ENCODE measurements at regions not wholly inside any gene's neighbourhood (a gene's known extent, or its start where the extent isn't known, plus 50 kb on each side); places are given as distances from the start of the nearest gene placed in this dataset.
A peak's percentile ranks its signal among the peaks of the same experiment; 100 is the strongest.

GRCh38 chr4:106494066-106494465 is 125.5 kb upstream of the GIMD1 start:
- no peak for DNase-seq (ENCODE audit: low read depth in 1 of 2, low spot score in 2 of 2)
- Histone ChIP-seq H3K9me3 (replicated peaks) (no peaks in the 10 kb centered on the region), H3K27me3 (replicated peaks) (no peaks in the 10 kb centered on the region), H3K36me3 (no peaks in the 10 kb centered on the region), H3K4me3 (no peak overlapping the region), H3K4me1 (replicated peaks) (no peaks in the 10 kb centered on the region), H3K27ac (no peak overlapping the region)

- no peak overlapping the region for H3K27ac ChIP-seq
- no peaks in the 10 kb centered on the region for H3K4me1 ChIP-seq (replicated peaks)
- no peak for DNase-seq (ENCODE audit: low read depth in 1 of 2, low spot score in 2 of 2)
- H3K9me3 ChIP-seq (replicated peaks), result no peaks in the 10 kb centered on the region
- H3K27me3 ChIP-seq (replicated peaks), result no peaks in the 10 kb centered on the region
- no peaks in the 10 kb centered on the region for H3K36me3 ChIP-seq
- H3K4me3 ChIP-seq, result no peak overlapping the region
Measured at GRCh38 chr4:106493086-106493485, 124.5 kb upstream of the GIMD1 start.

- no peaks in the 10 kb centered on the region for H3K9me3 ChIP-seq (replicated peaks)
- no peak overlapping the region for H3K27ac ChIP-seq
- DNase-seq (ENCODE audit: low read depth in 1 of 2, low spot score in 2 of 2), result peak in 1 of 2 experiments; percentile 9
- H3K4me3 ChIP-seq, result no peak overlapping the region
- no peaks in the 10 kb centered on the region for H3K36me3 ChIP-seq
- H3K27me3 ChIP-seq (replicated peaks), result no peaks in the 10 kb centered on the region
- 0 out of 2 replicates have a peak, but pooled peaks cover 4% of the 10 kb centered on the region for H3K4me1 ChIP-seq (replicated peaks)
Measured at GRCh38 chr4:106486533-106486932, 118.0 kb upstream of the GIMD1 start.

GRCh38 chr4:106481801-106482200 is 113.2 kb upstream of the GIMD1 start:
- Histone ChIP-seq H3K27me3 (replicated peaks) (no peaks in the 10 kb centered on the region), H3K4me1 (replicated peaks) (0 out of 2 replicates have a peak, but pooled peaks cover 4% of the 10 kb centered on the region), H3K9me3 (replicated peaks) (no peaks in the 10 kb centered on the region), H3K4me3 (no peak overlapping the region), H3K27ac (no peak overlapping the region), H3K36me3 (no peaks in the 10 kb centered on the region)
- DNase-seq (ENCODE audit: low read depth in 1 of 2, low spot score in 2 of 2), result no peak

- Histone ChIP-seq H3K27ac (no peak overlapping the region), H3K4me1 (replicated peaks) (no peaks in the 10 kb centered on the region), H3K9me3 (replicated peaks) (no peaks in the 10 kb centered on the region), H3K4me3 (no peak overlapping the region), H3K36me3 (no peaks in the 10 kb centered on the region), H3K27me3 (replicated peaks) (no peaks in the 10 kb centered on the region)
- no peak for DNase-seq (ENCODE audit: low read depth in 1 of 2, low spot score in 2 of 2)
Measured at GRCh38 chr4:106478152-106478551, 109.6 kb upstream of the GIMD1 start.

- DNase-seq (ENCODE audit: low read depth in 1 of 2, low spot score in 2 of 2), result no peak
Measured at GRCh38 chr4:106476741-106477140, 108.2 kb upstream of the GIMD1 start.

GRCh38 chr4:106473515-106473914 is 104.9 kb upstream of the GIMD1 start:
- H3K27me3 ChIP-seq (replicated peaks), result no peaks in the 10 kb centered on the region

More at GRCh38 chr4:106476741-106477140, 108.2 kb upstream of the GIMD1 start:
- H3K4me3 ChIP-seq, result no peak overlapping the region
- no peak overlapping the region for H3K27ac ChIP-seq
- no peaks in the 10 kb centered on the region for H3K27me3 ChIP-seq (replicated peaks)
- no peaks in the 10 kb centered on the region for H3K36me3 ChIP-seq
- no peaks in the 10 kb centered on the region for H3K9me3 ChIP-seq (replicated peaks)
- no peaks in the 10 kb centered on the region for H3K4me1 ChIP-seq (replicated peaks)

GRCh38 chr4:106471151-106471550 is 102.6 kb upstream of the GIMD1 start:
- no peaks in the 10 kb centered on the region for H3K4me1 ChIP-seq (replicated peaks)

More at GRCh38 chr4:106473515-106473914, 104.9 kb upstream of the GIMD1 start:
- DNase-seq (ENCODE audit: low read depth in 1 of 2, low spot score in 2 of 2), result no peak
- Histone ChIP-seq H3K4me1 (replicated peaks) (no peaks in the 10 kb centered on the region), H3K4me3 (no peak overlapping the region), H3K36me3 (no peaks in the 10 kb centered on the region), H3K9me3 (replicated peaks) (no peaks in the 10 kb centered on the region), H3K27ac (no peak overlapping the region)

GRCh38 chr4:106463622-106464021 is 95.0 kb upstream of the GIMD1 start:
- H3K4me3 ChIP-seq, result no peak overlapping the region
- no peaks in the 10 kb centered on the region for H3K4me1 ChIP-seq (replicated peaks)
- no peaks in the 10 kb centered on the region for H3K27me3 ChIP-seq (replicated peaks)
- no peak for DNase-seq (ENCODE audit: low read depth in 1 of 2, low spot score in 2 of 2)
- no peak overlapping the region for H3K27ac ChIP-seq
- no peaks in the 10 kb centered on the region; the same call in 1 of the 2 replicates for H3K9me3 ChIP-seq (replicated peaks)
- H3K36me3 ChIP-seq, result no peaks in the 10 kb centered on the region

More at GRCh38 chr4:106471151-106471550, 102.6 kb upstream of the GIMD1 start:
- Histone ChIP-seq H3K27ac (no peak overlapping the region), H3K4me3 (no peak overlapping the region), H3K9me3 (replicated peaks) (no peaks in the 10 kb centered on the region), H3K36me3 (no peaks in the 10 kb centered on the region), H3K27me3 (replicated peaks) (no peaks in the 10 kb centered on the region)
- DNase-seq (ENCODE audit: low read depth in 1 of 2, low spot score in 2 of 2), result no peak

- no peaks in the 10 kb centered on the region for H3K27me3 ChIP-seq (replicated peaks)
- H3K36me3 ChIP-seq, result no peaks in the 10 kb centered on the region
- no peak overlapping the region for H3K4me3 ChIP-seq
Measured at GRCh38 chr4:106454581-106454980, 86.0 kb upstream of the GIMD1 start.

GRCh38 chr4:106454021-106454420 is 85.4 kb upstream of the GIMD1 start:
- Histone ChIP-seq H3K4me1 (replicated peaks) (no peaks in the 10 kb centered on the region), H3K36me3 (no peaks in the 10 kb centered on the region), H3K9me3 (replicated peaks) (no peaks in the 10 kb centered on the region), H3K27ac (no peak overlapping the region), H3K27me3 (replicated peaks) (no peaks in the 10 kb centered on the region), H3K4me3 (no peak overlapping the region)
- no peak for DNase-seq (ENCODE audit: low read depth in 1 of 2, low spot score in 2 of 2)

More at GRCh38 chr4:106454581-106454980, 86.0 kb upstream of the GIMD1 start:
- Histone ChIP-seq H3K27ac (no peak overlapping the region), H3K4me1 (replicated peaks) (no peaks in the 10 kb centered on the region), H3K9me3 (replicated peaks) (no peaks in the 10 kb centered on the region)
- DNase-seq (ENCODE audit: low read depth in 1 of 2, low spot score in 2 of 2), result no peak

- peaks cover 7% of the 10 kb centered on the region; the same call in 1 of the 2 replicates for H3K9me3 ChIP-seq (replicated peaks)
- no peak for DNase-seq (ENCODE audit: low read depth in 1 of 2, low spot score in 2 of 2)
- no peak overlapping the region for H3K4me3 ChIP-seq
- no peak overlapping the region for H3K27ac ChIP-seq
- no peaks in the 10 kb centered on the region for H3K27me3 ChIP-seq (replicated peaks)
- H3K36me3 ChIP-seq, result no peaks in the 10 kb centered on the region
- no peaks in the 10 kb centered on the region for H3K4me1 ChIP-seq (replicated peaks)
Measured at GRCh38 chr4:106451091-106451490, 82.5 kb upstream of the GIMD1 start.

- no peak overlapping the region for H3K4me3 ChIP-seq
- H3K27ac ChIP-seq, result no peak overlapping the region
- H3K4me1 ChIP-seq (replicated peaks), result peaks cover 3% of the 10 kb centered on the region
- no peak for DNase-seq (ENCODE audit: low read depth in 1 of 2, low spot score in 2 of 2)
- no peaks in the 10 kb centered on the region for H3K36me3 ChIP-seq
- H3K27me3 ChIP-seq (replicated peaks), result no peaks in the 10 kb centered on the region
- peaks cover 9% of the 10 kb centered on the region; the same call in 1 of the 2 replicates for H3K9me3 ChIP-seq (replicated peaks)
Measured at GRCh38 chr4:106450249-106450648, 81.7 kb upstream of the GIMD1 start.

- Histone ChIP-seq H3K27me3 (replicated peaks) (no peaks in the 10 kb centered on the region), H3K36me3 (no peaks in the 10 kb centered on the region), H3K4me3 (no peak overlapping the region), H3K9me3 (replicated peaks) (peaks cover 9% of the 10 kb centered on the region; the same call in 1 of the 2 replicates), H3K4me1 (replicated peaks) (peaks cover 13% of the 10 kb centered on the region), H3K27ac (peak overlapping the region; percentile 58)
- DNase-seq (ENCODE audit: low read depth in 1 of 2, low spot score in 2 of 2), result peak; percentile 59 to 69
Measured at GRCh38 chr4:106444557-106444956, 76.0 kb upstream of the GIMD1 start.

GRCh38 chr4:106430797-106431196 is 62.2 kb upstream of the GIMD1 start:
- Histone ChIP-seq H3K9me3 (replicated peaks) (no peaks in the 10 kb centered on the region), H3K4me1 (replicated peaks) (no peaks in the 10 kb centered on the region), H3K27me3 (replicated peaks) (no peaks in the 10 kb centered on the region), H3K36me3 (no peaks in the 10 kb centered on the region), H3K4me3 (no peak overlapping the region), H3K27ac (no peak overlapping the region)
- no peak for DNase-seq (ENCODE audit: low read depth in 1 of 2, low spot score in 2 of 2)
